Fibroblast of the aortic adventitia (primary cell): ENCODE measurements at regions not wholly inside any gene's neighbourhood (a gene's known extent, or its start where the extent isn't known, plus 50 kb on each side); places are given as distances from the start of the nearest gene placed in this dataset.

Source experiments
- DNase-seq: peaks from one replicate; pipeline ENCODE4 v3.0.0-alpha.2; 2010; ENCODE audit warnings: low read depth
- H3K4me3 ChIP-seq: 2 replicates; pipeline ENCODE4 v1.5.1; 2011; ENCODE audit warnings: low read depth, mild to moderate bottlenecking, control low read depth, low read length, moderate library complexity
- CTCF ChIP-seq: IDR thresholded peaks from 2 replicates; pipeline ENCODE4 v1.5.1; 2011; ENCODE audit warnings: mild to moderate bottlenecking, low read length, control low read depth, inconsistent platforms; ENCODE audit not compliant: insufficient read depth

GRCh38 chr3:72130565-72130964 is 345.6 kb upstream of the PROK2 start:
- no peak overlapping the region for H3K4me3 ChIP-seq
- DNase-seq = no peak
- TF ChIP-seq CTCF = no peak

GRCh38 chr3:72129501-72130094 is 344.6 kb upstream of the PROK2 start:
- no peak for TF ChIP-seq CTCF
- peak; percentile 83 for DNase-seq
- no peak overlapping the region for H3K4me3 ChIP-seq

GRCh38 chr3:72128921-72129320 is 344.0 kb upstream of the PROK2 start:
- H3K4me3 ChIP-seq = no peak overlapping the region
- no peak for TF ChIP-seq CTCF
- peak; percentile 9 for DNase-seq

- no peak for TF ChIP-seq CTCF
- H3K4me3 ChIP-seq = no peak overlapping the region
- peak; percentile 69 for DNase-seq
These were observed 342.9 kb upstream of the PROK2 start for GRCh38 chr3:72127844-72128243.

GRCh38 chr3:72127224-72127612 is 342.3 kb upstream of the PROK2 start:
- H3K4me3 ChIP-seq = no peak overlapping the region
- TF ChIP-seq CTCF = no peak
- DNase-seq = no peak

DNA sequence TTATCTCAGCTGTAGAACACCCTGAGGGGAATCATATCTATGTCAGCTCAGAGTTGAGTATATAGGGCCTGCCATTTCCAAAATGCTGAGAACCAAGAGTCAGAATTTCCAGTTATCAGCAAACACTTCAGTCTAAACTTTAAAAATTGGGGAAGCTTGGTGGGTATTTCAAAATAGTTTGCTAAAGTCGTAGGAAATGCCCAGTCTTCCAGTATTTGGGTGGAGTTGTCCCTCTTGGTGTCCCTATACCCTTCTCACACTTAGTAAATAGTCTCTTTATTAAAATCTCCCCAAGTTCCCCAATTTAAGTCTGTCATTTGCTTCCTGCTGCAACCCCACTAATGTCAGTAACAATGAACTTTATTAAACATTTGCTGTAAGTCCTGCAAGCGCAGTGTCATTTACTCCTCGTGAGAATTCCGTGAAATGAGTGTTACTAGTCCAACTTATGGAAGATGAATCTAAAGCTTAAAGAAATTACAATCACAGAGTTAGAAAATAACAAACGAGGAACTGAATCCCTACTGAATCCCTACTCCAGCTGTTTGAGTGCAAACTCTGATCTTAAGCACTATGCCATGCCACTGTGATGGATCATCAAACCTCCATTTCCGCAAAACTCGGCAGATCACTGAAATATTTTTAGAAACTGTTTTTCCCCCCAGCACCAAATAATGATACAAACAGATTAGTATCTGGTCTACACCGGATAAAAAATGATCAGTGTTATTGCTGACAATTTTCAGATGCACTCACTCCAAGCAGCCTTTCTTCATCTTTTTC is 341.7 kb upstream of the PROK2 start:
- no peak for DNase-seq
- TF ChIP-seq CTCF = no peak
- no peak overlapping the region for H3K4me3 ChIP-seq

- H3K4me3 ChIP-seq = no peak overlapping the region
- peak; percentile 99 for DNase-seq
- no peak for TF ChIP-seq CTCF
These were observed 339.0 kb upstream of the PROK2 start for GRCh38 chr3:72123908-72124441.
